ENCODE measurements at regions not wholly inside any gene's neighbourhood (a gene's known extent, or its start where the extent isn't known, plus 50 kb on each side); places are given as distances from the start of the nearest gene placed in this dataset.
A peak's percentile ranks its signal among the peaks of the same experiment; 100 is the strongest.
"Not testable (repeated sequence)": the region's sequence is repeated elsewhere in the genome, so short reads cannot be mapped to it uniquely, and the experiment has no call there.

GRCh38 chr6:8180327-8181159, 78.2 kb upstream of the EEF1E1 start:
- DNase-seq (ENCODE audit: low read depth, low spot score) = peak; percentile 80

GRCh38 chr6:8177721-8178120, 75.4 kb upstream of the EEF1E1 start:
- no peak for DNase-seq (ENCODE audit: low read depth, low spot score)

- DNase-seq (ENCODE audit: low read depth, low spot score) = no peak
Observed at GRCh38 chr6:8175046-8175777, 72.9 kb upstream of the EEF1E1 start.

GRCh38 chr6:8174571-8174970, 72.2 kb upstream of the EEF1E1 start:
- no peak for DNase-seq (ENCODE audit: low read depth, low spot score)

GRCh38 chr6:8172530-8172929, 70.2 kb upstream of the EEF1E1 start:
- DNase-seq (ENCODE audit: low read depth, low spot score) = no peak

GRCh38 chr6:8170754-8171153, 68.4 kb upstream of the EEF1E1 start:
- no peak for DNase-seq (ENCODE audit: low read depth, low spot score)

GRCh38 chr6:8170245-8170644, 67.9 kb upstream of the EEF1E1 start:
- DNase-seq (ENCODE audit: low read depth, low spot score) = no peak

- DNase-seq (ENCODE audit: low read depth, low spot score) = no peak
Observed at GRCh38 chr6:8166156-8166555, 63.8 kb upstream of the EEF1E1 start.

GRCh38 chr6:8165008-8165407, 62.7 kb upstream of the EEF1E1 start:
- not testable (repeated sequence) for DNase-seq (ENCODE audit: low read depth, low spot score)

- DNase-seq (ENCODE audit: low read depth, low spot score) = not testable (repeated sequence)
Observed at GRCh38 chr6:8164281-8164680, 61.9 kb upstream of the EEF1E1 start.

GRCh38 chr6:8159966-8160365, 57.6 kb upstream of the EEF1E1 start:
- DNase-seq (ENCODE audit: low read depth, low spot score) = no peak

GRCh38 chr6:8157839-8158238, 55.5 kb upstream of the EEF1E1 start:
- no peak for DNase-seq (ENCODE audit: low read depth, low spot score)

- DNase-seq (ENCODE audit: low read depth, low spot score) = no peak
Observed at GRCh38 chr6:8155259-8156012, 53.1 kb upstream of the EEF1E1 start.

Measured in smooth muscle cell of the brain vasculature (primary cell).